ENCODE measurements at regions not wholly inside any gene's neighbourhood (a gene's known extent, or its start where the extent isn't known, plus 50 kb on each side); places are given as distances from the start of the nearest gene placed in this dataset.

GRCh38 chr19:30319411-30319810 lies 52.8 kb upstream of the ZNF536 start:
- 0% methylated on average over 2 of the region's 2 CpGs for WGBS (ENCODE audit: insufficient coverage, low coverage, missing lambda C conversion rate)
- Histone ChIP-seq H3K4me2 (ENCODE audit: insufficient read depth, low read length) (no peak overlapping the region), H3K9ac (ENCODE audit: insufficient read depth in 1 of 2, low read depth in 2 of 2, low read length in 2 of 2) (no peak overlapping the region), H3K27me3 (ENCODE audit: control insufficient read depth in 2 of 2, insufficient read depth in 2 of 2, low read length in 2 of 2) (peaks cover 0 to 26% of the 10 kb centered on the region in 2 experiments; a peak in 2 of 5 replicates), H3K9me1 (ENCODE audit: control insufficient read depth, insufficient read depth, low read length) (no peaks in the 10 kb centered on the region), H3K36me3 (ENCODE audit: control insufficient read depth, insufficient read depth, low read length) (no peaks in the 10 kb centered on the region), H2AFZ (ENCODE audit: low read depth, low read length) (no peak overlapping the region), H3K4me1 (replicated peaks in 1 of 2; ENCODE audit: control insufficient read depth in 2 of 2, insufficient read depth in 2 of 2, low read length in 2 of 2) (no peaks in the 10 kb centered on the region), H4K20me1 (replicated peaks; ENCODE audit: control insufficient read depth, insufficient read depth, low read length) (no peaks in the 10 kb centered on the region), H3K79me2 (ENCODE audit: control insufficient read depth, insufficient read depth, low read length) (no peaks in the 10 kb centered on the region), H3K4me3 (no peak overlapping the region), H3K9me3 (replicated peaks; ENCODE audit: control insufficient read depth, insufficient read depth, low read depth, low read length) (no peaks in the 10 kb centered on the region), H3K27ac (ENCODE audit: extremely low read depth, low read depth, low read length) (no peak overlapping the region)
- ChIA-PET POLR2A (no interaction called here), CTCF (ENCODE audit: low intra/inter-chr PET ratio) (no interaction called here)
- DNase-seq (ENCODE audit: extremely low read depth in 1 of 4, low spot score in 3 of 4) (no peak), FAIRE-seq (no peak), ATAC-seq (no peak)
- intact Hi-C loops (cut with micrococcal nuclease): no loop called here
- in situ Hi-C loops (cut with MboI): no loop called here
- BruUV-seq (replicated peaks): no TSS peak
- TF ChIP-seq THAP12 (CRISPR knock-in tag; IDR thresholded peaks at IDR 0.05) (no peak), GATAD2B (IDR thresholded peaks at IDR 0.05; ENCODE audit: borderline replicate concordance) (no peak), MNT (conservative IDR thresholded peaks at IDR 0.05) (no peak), MITF (IDR thresholded peaks at IDR 0.05) (no peak), LEF1 (IDR thresholded peaks at IDR 0.05) (no peak), SMAD3 (CRISPR knock-in tag; conservative IDR thresholded peaks at IDR 0.05) (no peak), E2F1 (CRISPR knock-in tag; IDR thresholded peaks at IDR 0.05) (no peak), NR1H2 (CRISPR knock-in tag; IDR thresholded peaks at IDR 0.05) (no peak), CEBPG (CRISPR knock-in tag; IDR thresholded peaks at IDR 0.05) (no peak), CEBPG (tag; conservative IDR thresholded peaks at IDR 0.05 in 1 of 2, IDR thresholded peaks at IDR 0.05 in 1 of 2) (no peak), USF1 (CRISPR knock-in tag; IDR thresholded peaks at IDR 0.05) (no peak), ZNF274 (IDR thresholded peaks at IDR 0.05; ENCODE audit: borderline replicate concordance, low read depth, low read length) (no peak), POLR2B (IDR thresholded peaks at IDR 0.05; ENCODE audit: low read depth, partially characterized antibody) (no peak), CXXC5 (CRISPR knock-in tag; IDR thresholded peaks at IDR 0.05) (no peak)

Measured in K562 (cell line).